OCI-LY3 (cell line): ENCODE measurements at regions not wholly inside any gene's neighbourhood (a gene's known extent, or its start where the extent isn't known, plus 50 kb on each side); places are given as distances from the start of the nearest gene placed in this dataset.

Experiments
- EZH2phosphoT487 ChIP-seq: fragments of 200-600 bp; shearing (Covaris generic); IDR thresholded peaks from 2 replicates; pipeline ENCODE4 v1.6.1; 2018; ENCODE audit warnings: antibody characterized with exemption, mixed run types, low read depth
- TF ChIP-seq, protein P1 (sequence below): fragments of 200-600, 300-600 bp; sonication (generic); IDR thresholded peaks from 2 replicates; pipeline ENCODE4 v1.5.1; 2014; ENCODE audit warnings: antibody characterized with exemption, low read length, low read depth

DNA sequence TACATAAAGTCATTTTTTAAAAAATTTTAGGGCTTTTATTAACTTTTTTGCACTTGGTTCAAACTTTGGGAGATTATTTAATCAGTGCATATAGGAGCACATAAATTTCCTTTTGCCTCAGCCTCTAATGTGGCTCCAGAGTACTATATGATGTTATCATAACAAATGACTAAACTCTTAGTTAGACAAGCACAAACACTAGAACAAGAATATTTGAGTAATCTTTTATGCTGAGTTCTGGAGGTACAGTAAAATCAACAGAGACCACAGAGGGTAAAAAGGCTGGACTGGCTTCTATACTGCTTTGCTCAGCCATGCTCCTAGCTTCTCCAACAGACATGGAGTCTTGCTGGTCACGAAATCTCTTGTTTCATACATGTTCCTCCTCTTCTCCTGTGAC is 52.5 kb upstream of the SGCD start:
- TF ChIP-seq, protein P1, sequence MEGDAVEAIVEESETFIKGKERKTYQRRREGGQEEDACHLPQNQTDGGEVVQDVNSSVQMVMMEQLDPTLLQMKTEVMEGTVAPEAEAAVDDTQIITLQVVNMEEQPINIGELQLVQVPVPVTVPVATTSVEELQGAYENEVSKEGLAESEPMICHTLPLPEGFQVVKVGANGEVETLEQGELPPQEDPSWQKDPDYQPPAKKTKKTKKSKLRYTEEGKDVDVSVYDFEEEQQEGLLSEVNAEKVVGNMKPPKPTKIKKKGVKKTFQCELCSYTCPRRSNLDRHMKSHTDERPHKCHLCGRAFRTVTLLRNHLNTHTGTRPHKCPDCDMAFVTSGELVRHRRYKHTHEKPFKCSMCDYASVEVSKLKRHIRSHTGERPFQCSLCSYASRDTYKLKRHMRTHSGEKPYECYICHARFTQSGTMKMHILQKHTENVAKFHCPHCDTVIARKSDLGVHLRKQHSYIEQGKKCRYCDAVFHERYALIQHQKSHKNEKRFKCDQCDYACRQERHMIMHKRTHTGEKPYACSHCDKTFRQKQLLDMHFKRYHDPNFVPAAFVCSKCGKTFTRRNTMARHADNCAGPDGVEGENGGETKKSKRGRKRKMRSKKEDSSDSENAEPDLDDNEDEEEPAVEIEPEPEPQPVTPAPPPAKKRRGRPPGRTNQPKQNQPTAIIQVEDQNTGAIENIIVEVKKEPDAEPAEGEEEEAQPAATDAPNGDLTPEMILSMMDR = no peak
- TF ChIP-seq EZH2phosphoT487 = no peak
